Prostate gland (tissue), 2 donors: ENCODE measurements at regions not wholly inside any gene's neighbourhood (a gene's known extent, or its start where the extent isn't known, plus 50 kb on each side); places are given as distances from the start of the nearest gene placed in this dataset.

Source experiments
- POLR2A ChIP-seq: fragments of 450-650 bp; IDR thresholded peaks from one replicate; pipeline ENCODE4 v1.6.1; 2016; ENCODE audit warnings: antibody characterized with exemption, mild to moderate bottlenecking
- POLR2AphosphoS5 ChIP-seq: sonication (generic); formaldehyde crosslinking; IDR thresholded peaks from one replicate; pipeline ENCODE4 v1.6.1; 2017; ENCODE audit warnings: antibody characterized with exemption
- TF ChIP-seq, protein P1 (sequence below), 4 experiments: fragments of 200-600 bp in 2 of 4; fragments of 450-650 bp in 2 of 4; sonication (generic) in 2 of 4; IDR thresholded peaks; 1 replicate in 3 of 4; 2 replicates in 1 of 4; pipeline ENCODE4 v1.5.1; 2016 to 2019; ENCODE audit warnings: antibody characterized with exemption in 4 of 4, mild to moderate bottlenecking in 2 of 4, moderate library complexity in 2 of 4

DNA sequence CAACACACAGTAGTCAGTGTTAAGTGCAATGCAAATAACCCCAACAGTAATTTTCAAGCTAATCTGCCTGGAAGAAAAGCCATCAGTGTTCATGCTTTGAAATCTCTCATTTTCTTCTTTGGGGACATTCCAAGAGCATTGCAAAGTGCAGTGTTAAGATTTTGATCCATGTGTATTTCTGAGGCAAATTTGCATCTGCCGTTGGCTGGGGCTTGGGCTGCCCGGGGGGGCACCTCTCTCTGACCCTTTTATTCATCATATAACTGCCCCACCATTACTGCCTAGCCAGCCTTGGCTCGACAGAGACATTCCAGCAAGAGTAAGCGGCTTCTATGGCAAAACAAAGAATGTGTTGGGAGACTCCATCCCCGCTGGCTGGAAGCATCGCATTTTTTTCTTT, 483.5 kb downstream of the BRD1 start:
- TF ChIP-seq, protein P1, sequence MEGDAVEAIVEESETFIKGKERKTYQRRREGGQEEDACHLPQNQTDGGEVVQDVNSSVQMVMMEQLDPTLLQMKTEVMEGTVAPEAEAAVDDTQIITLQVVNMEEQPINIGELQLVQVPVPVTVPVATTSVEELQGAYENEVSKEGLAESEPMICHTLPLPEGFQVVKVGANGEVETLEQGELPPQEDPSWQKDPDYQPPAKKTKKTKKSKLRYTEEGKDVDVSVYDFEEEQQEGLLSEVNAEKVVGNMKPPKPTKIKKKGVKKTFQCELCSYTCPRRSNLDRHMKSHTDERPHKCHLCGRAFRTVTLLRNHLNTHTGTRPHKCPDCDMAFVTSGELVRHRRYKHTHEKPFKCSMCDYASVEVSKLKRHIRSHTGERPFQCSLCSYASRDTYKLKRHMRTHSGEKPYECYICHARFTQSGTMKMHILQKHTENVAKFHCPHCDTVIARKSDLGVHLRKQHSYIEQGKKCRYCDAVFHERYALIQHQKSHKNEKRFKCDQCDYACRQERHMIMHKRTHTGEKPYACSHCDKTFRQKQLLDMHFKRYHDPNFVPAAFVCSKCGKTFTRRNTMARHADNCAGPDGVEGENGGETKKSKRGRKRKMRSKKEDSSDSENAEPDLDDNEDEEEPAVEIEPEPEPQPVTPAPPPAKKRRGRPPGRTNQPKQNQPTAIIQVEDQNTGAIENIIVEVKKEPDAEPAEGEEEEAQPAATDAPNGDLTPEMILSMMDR (IDR thresholded peaks at IDR 0.05): no peak
- TF ChIP-seq POLR2AphosphoS5 (no peak), POLR2A (no peak)
